ENCODE measurements at regions not wholly inside any gene's neighbourhood (a gene's known extent, or its start where the extent isn't known, plus 50 kb on each side); places are given as distances from the start of the nearest gene placed in this dataset.

DNA sequence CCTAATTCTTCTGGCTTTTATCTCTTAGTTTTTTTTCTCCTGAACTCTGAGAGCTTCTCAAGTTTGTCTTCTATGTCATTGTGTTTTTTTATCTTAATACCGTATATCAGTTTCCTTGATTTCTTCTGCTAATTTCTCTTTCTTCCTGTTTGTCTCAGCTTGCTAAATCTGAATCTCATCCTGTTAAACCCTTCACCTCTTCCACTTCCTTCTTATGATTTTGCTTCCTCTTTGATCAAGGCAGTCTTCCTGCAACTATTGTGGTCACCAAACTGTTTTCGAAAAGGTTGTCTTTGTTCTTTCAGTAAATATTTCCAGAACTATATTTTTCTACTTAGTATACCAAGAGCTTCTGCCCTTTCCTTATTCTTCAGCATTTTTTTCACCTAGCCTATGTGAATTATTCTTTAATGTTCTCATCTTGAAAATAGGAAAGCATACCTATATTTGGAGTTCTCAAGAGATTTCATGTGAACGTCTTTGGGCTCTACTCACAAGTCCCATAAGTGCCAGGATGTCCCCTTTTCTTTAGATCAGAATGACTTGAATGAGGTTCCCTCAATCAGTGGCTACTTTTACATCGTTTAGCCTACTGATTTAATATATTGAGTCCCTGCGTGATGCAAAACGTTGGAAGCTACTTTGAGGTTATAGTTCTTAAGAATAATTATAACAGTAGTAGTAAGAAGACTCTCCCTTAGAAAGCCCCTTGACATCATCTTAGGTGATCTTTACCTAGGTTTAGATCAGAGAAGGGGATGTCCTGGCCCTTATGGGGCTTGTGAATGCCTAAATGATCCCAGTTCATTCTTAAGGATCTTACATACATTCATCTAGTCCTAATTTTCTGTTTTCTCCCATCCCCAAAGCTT lies 415.4 kb upstream of the AUTS2 start:
- no peak for TF ChIP-seq POLR2AphosphoS5 (IDR thresholded peaks at IDR 0.05; ENCODE audit: borderline replicate concordance, low read depth, low read length)
- TF ChIP-seq FOXP2 (optimal IDR thresholded peaks at IDR 0.05; ENCODE audit: control extremely low read depth, extremely low read length, insufficient read depth) = no peak
- TF ChIP-seq EZH2 (IDR thresholded peaks at IDR 0.05) = no peak
